GM18909 (cell line): ENCODE measurements at regions not wholly inside any gene's neighbourhood (a gene's known extent, or its start where the extent isn't known, plus 50 kb on each side); places are given as distances from the start of the nearest gene placed in this dataset.
"Not testable (repeated sequence)": the region's sequence is repeated elsewhere in the genome, so short reads cannot be mapped to it uniquely, and the experiment has no call there.

Experiments
- ATAC-seq: cut with Tn5 transposase; IDR thresholded peaks from one replicate; pipeline ENCODE4 v1.9.1; 2021; ENCODE audit warnings: mild to moderate bottlenecking; ENCODE audit not compliant: unreplicated experiment, poor library complexity

DNA sequence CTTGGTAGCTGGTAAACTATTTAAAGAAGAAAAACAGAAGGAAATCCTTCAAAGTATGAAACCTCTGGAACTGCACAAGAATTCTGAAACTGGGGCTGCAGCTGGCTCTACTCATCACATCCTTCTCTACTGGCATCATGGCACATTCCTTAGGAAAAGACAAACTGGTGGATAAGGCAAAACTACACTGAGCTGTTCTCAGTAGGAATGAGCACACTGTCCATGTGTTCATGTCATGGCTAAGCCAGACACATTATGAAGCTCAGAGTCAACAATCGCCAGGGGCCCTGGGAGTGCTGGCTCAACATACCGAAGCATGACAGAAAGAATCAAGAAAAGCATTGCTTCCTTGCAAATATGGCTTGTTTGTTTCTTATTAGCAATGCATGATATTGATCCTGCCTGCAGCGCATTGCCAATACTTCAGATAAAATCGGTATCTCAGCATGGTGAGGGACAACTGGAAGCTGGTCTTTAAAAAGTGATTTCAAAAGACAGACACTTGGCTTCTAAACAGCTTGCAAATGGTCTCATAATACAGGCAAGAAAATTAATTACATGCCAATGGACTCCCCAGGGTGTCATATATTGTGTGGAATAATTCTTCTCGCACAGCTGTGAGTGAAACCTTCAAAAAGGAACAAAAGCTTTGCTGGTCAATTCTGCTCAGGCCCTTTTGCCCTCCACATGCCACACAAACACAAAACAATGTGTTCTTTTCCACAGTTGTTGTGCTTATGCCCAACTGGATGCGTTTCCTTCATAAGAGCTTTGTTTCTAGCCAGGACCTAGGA lies 300.2 kb upstream of the VCX start:
- ATAC-seq: no peak

DNA sequence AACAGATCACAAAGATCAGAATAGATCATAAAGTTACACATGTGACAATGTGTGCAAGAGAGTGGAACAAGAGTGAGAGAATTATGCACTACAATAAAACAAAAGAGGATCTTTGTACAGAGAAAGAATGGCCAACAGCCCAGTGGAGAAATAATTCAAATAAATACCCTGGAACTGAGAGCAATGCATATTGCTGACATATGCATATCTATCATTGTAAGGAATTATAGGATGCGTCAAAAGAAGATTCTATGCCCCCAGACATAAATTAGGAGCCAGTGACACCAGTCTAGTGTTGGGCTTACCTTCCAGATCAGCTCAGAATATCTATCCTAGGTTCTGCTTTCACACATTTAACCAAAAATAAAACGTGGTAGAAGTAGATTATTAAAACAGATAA lies 320.1 kb upstream of the VCX start:
- no peak for ATAC-seq

DNA sequence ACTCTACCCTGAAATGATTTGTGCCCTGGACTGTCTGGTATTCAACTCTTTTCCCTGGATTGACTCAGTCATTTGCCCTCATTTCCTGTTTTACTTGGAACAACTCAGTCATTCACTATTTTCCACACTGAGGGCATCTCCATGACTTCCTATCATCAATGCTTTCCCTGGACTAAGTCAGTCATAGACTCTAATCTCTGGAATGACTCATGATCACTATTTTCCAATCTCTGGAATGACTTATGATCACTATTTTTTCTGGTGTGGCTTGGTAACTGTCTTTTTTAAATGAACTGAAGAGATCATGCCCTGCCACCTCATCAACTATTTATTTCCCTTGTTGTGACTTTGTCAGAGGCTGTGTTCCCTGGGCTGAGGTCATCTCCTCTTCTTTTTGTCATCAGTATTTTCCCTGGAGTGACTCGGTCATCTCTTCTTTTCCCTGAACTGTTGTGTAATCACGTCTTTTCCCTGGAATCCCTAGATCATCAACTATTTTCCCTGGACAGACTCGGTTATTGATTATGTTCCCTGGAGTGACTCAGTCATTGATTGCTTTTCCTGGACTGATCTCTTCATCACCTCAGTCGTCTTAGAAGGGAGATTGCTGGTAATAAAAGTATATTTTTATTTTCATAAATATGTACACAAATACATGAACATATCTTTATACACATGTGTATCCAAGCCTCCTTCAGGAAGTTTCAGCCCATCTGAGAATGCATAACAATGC lies 327.1 kb upstream of the VCX start:
- ATAC-seq: no peak

DNA sequence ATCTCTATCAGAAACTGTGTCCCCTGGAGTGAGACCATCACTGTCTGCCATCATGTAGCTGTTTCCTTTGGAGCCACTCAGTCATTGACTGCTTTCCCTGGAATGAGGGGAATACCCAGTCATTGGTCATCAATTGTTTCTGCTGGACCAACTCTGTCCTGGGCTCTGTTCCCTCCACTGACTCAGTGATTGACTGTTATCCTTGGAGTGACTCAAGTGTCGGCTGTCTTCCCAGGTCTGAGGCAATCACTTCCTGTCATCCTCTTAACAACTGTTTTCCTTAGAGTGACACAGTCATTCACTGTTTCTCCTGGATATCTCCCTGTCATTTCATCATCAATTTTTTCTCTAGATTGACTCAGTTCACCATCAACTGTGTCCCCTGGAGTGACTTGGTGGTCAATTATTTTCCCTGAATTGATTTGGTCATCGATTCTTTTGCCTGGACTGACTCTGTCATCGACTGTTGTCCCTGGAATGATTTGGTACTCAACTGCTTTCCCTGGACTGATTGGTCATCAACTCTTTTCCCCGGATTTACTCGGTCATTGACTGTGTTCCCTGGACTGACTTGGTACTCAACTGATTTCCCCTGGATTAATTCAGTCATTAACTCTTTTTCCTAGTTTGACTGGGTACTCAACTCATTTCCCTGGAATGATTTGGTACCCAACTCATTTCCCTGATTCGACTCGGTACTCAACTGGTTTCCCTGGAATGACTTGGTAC lies 327.9 kb upstream of the VCX start:
- ATAC-seq: no peak

GRCh38 chrX:7512845-7513244 lies 330.1 kb upstream of the VCX start:
- no peak for ATAC-seq

GRCh38 chrX:7503251-7503650 lies 339.7 kb upstream of the VCX start:
- ATAC-seq: no peak

DNA sequence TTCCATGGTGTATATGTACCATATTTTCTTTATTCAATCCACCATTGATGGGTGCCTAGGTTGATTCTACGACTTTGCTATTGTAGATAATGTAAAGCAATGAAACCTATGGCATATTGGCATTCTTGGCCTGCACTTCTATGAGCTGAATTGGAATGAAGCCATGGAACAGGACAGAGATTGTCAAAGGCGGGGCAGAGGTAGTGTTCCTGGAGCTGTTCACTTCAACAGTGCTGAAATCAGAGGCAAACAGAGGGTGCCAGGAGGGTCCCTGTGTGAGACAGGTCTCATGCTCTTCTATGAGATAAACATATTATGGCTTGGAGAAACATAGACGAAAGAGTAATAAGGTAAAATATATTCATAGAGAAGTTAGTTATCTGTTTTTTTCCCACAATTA lies 342.6 kb upstream of the VCX start:
- ATAC-seq: no peak

- no peak for ATAC-seq
Measured at GRCh38 chrX:7486505-7486904, 338.6 kb upstream of the PUDP start.

DNA sequence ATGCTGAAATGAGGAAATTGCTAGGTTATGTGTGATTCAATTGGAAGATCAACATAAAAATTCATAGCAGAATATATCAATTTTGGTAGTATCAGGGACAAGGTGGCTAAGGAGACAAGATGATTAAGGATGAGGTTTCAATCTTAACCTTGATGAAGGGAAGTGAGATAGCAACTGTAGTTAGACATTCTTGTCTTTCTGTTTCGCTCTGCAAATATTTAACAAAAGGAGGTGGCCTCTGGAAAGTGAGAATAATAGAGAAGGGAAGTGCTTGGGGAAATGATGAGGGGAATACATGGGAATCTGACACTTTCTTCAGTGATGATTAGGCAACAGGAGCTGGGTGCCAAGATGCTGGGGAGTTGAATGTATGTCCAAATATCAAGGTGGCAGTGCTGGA lies 337.1 kb upstream of the PUDP start:
- peak; percentile 56 for ATAC-seq

GRCh38 chrX:7480721-7481120 lies 332.8 kb upstream of the PUDP start:
- no peak for ATAC-seq

GRCh38 chrX:7462110-7462509 lies 314.2 kb upstream of the PUDP start:
- ATAC-seq: no peak

- not testable (repeated sequence) for ATAC-seq
Measured at GRCh38 chrX:7461051-7461450, 313.1 kb upstream of the PUDP start.

DNA sequence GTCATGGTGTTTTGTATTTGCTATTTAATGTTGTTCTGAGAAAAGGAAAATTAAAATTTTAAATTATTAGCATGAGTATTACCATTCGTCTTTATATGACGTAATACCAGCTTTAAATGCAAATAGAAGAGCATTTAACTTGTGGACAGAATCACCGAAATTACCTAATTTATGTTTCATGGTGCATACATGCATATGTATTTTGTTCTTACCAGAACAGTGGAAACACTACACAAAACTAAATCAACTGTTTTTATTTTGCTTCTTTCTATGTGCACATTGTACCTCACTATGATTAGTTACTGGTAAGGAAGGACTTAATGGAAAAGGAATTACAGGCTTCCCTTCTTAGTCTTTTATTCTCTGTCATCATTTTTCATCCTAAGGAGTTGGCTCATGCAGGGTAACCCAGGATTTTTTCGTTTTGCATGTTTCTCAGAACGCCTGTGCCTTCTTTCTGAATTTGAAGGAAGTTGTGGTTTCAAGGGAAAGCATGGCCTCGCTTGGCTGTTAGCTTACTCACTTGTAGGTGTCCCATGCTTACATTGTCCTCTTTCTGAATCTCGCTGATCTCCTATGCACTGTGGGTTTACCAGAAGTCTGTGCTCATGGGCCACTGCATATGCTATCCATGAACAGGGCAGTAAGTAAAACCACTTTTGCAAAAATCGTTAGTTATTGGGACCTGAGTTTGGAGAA lies 300.0 kb upstream of the PUDP start:
- ATAC-seq: no peak

GRCh38 chrX:7446815-7447214 lies 298.9 kb upstream of the PUDP start:
- ATAC-seq: no peak

DNA sequence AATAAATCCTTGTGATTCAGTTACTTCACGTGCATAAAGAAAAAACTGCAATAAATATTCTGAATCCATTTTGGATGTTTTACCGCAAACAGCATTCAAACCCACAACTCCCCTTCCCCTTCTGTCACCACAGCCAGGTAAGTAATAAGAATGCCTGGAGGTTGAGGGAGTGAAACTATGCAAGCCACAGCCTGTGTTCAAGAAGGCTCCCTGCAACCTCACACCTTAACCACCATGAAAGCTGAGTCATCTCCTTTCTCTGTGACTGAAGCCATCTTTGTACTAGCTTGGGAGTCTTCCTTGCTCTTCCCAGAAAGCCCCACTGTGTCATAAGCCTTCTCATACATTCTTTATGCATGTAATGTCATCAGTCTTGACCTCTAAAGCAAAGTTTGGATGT lies 297.0 kb upstream of the PUDP start:
- ATAC-seq: peak; percentile 93

DNA sequence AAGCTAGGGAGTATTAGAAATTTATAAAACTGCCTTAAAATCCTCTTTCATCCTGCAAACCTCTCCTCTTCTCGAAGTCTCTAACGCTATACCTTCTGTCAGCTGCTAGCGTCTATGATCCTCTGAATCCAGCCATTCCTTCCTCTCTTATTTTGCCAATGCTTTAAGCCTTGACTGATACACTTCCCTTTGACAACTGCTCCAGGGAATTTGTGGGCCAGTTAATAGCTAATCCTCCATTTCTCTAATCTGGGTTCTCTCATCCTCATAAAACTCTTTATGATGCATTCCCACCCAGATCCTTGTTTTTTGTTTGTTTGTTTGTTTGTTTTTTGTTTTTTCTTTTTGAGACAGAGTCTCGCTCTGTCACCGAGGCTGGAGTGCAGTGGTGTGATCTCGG lies 293.6 kb upstream of the PUDP start:
- no peak for ATAC-seq

DNA sequence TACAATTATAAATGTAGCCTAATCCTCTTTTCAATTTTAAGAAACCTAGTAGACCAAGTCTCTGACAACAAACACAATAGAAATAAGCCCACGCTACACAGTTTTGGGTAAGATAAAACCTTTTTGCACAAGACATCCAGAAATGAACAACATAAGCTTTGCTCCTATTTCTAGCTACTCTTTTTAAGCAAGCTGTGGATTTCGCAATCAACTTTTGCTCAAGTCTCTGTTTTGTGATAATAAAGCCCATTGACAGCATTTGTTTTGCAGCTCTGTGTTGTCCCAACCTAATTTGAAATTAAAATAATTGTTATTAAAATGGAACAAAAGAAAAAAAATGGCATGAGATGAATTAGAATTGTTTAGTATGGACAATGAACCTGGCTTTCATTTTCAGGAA lies 287.9 kb upstream of the PUDP start:
- no peak for ATAC-seq

GRCh38 chrX:7432901-7433300 lies 284.9 kb upstream of the PUDP start:
- ATAC-seq: no peak

DNA sequence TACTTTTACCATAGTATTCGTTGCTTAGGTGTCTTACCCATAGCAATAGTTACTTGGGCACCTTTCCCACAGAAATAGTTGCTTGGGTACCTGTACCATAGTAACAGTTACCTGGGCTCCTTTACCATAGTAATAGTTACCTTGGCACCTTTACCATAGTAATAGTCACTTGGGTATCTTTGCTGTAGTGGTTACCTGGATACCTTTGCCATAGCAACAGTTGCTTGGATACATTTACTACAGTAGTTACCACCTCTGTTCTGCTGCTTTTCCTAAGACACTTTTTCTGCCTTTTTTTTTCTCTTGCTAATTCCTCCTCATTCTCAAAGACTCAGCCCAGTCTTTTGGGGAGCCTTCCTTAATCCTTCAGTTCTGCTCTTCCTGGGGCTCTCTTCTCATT lies 272.8 kb upstream of the PUDP start:
- ATAC-seq: no peak

DNA sequence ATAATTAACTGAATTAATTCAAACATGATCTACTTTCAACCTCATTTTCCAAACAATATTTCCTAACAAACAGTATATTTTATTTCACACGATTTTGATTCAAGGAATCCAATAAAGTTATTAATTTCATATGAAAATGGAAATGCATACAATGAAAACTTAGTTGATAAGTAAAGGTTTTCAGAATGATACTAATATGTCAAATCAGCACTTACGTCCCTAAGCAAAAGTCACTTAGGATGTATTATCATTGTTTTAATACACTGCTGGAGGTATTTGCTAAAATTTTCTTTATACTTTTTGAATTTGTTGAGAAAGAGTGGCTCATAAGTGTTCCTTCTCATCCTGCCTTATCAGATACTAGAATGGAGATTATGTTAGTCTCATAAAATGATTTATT lies 266.8 kb upstream of the PUDP start:
- no peak for ATAC-seq

DNA sequence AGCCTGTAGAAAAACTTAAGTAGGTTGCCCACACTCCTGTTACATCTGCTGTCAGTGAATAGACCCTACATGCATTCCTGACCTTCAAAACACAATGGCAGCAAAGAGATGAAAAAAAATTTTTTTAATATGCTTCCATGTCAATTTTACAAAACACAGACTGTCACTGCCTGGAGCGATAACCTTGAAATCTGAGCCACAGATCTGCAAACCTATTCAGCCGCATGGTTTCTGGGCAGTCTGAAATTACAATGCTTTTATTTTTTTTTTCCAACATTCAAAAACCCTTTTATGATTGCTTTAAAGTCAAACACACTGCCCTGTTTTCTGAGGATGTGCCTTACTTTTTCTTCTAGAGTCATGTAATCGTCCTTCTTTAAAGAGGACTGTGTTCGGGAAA lies 264.9 kb upstream of the PUDP start:
- ATAC-seq: no peak
